ENCODE measurements at regions not wholly inside any gene's neighbourhood (a gene's known extent, or its start where the extent isn't known, plus 50 kb on each side); places are given as distances from the start of the nearest gene placed in this dataset.

DNA sequence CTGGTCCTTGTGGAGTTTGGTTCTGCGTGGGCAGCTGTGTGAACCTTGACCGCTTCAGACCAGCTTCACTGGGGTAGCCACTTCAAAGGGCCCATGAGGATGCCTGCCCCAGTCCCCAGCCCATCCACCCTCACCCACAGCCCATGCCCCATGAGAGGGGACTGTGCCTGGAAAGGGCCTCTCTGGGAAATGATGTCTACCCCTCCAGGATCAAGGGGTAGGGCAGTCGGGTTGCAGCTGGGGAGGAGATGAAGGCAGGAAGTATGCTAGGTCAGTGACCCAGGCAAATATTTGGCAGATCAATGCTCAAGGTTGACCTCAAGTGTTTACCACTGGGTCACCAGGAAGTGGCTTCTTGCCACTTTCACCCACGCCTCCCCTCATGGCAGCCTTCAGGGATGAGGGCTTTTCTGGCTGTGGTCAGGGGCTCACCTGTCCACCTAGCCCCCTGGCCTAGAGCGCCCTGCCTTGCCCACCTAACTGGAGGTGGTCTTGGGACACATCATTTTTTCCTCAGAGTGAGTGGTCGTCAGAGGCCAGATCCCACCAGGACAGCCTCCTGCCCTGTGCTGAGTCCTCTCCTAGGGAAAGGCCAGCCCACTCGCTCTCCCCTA lies 109.5 kb downstream of the SNX5 start:
- H3K9me3 ChIP-seq (ENCODE audit: control insufficient read depth in 2 of 2, low read length in 2 of 2), result no peaks in the 10 kb centered on the region
- no peaks in the 10 kb centered on the region for H3K36me3 ChIP-seq (ENCODE audit: control insufficient read depth in 2 of 2, insufficient read depth in 2 of 2, low read length in 2 of 2)
- peaks cover 29 to 69% of the 10 kb centered on the region in 2 donors for H3K4me1 ChIP-seq (ENCODE audit: control insufficient read depth in 2 of 2, insufficient read depth in 2 of 2, low read length in 2 of 2)
- H3K9ac ChIP-seq (ENCODE audit: low read depth in 1 of 2, low read length in 2 of 2), result peak overlapping the region; percentile 6 to 58
- peak overlapping the region in 1 of 2 donors; percentile 34 for H3K27ac ChIP-seq (ENCODE audit: low read depth in 2 of 2, low read length in 2 of 2)
- H3K4me3 ChIP-seq (ENCODE audit: low read length in 2 of 2), result peak overlapping the region in 1 of 2 donors; percentile 25
- H3K27me3 ChIP-seq (ENCODE audit: control insufficient read depth in 2 of 2, insufficient read depth in 2 of 2, low read length in 2 of 2), result no peaks in the 10 kb centered on the region

DNA sequence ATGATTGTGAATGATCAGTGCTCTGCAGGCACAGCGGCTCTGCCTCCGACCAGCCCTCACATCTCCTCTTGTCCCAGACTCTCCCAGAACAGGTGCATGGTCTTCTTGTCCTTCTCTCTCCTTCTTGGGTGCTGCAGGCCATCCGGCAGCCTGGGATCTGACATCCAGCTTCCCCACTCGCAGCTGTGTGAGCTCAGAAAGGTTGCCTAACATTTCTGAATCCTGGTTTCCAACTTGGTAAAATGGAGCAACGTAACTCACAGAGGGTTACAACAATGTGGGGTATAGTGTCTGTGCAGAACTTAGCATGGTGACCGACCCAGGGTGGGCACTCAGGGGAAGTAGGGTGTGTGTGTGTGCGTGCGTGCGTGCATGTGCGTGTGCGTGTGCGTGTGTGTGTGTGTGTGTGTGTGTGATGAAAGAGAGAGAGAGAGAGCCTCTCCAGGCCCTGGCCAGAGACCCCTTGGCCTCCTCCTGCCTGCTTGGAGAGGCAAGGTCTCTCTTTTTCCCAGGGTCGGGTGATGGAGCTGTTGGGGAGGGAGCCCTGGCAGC lies 110.1 kb downstream of the SNX5 start:
- Histone ChIP-seq H3K4me3 (ENCODE audit: low read length in 2 of 2) (no peak overlapping the region), H3K9me3 (ENCODE audit: control insufficient read depth in 2 of 2, low read length in 2 of 2) (no peaks in the 10 kb centered on the region), H3K27ac (ENCODE audit: low read depth in 2 of 2, low read length in 2 of 2) (no peak overlapping the region), H3K9ac (ENCODE audit: low read depth in 1 of 2, low read length in 2 of 2) (peak overlapping the region in 1 of 2 donors; percentile 58), H3K4me1 (ENCODE audit: control insufficient read depth in 2 of 2, insufficient read depth in 2 of 2, low read length in 2 of 2) (peaks cover 24 to 65% of the 10 kb centered on the region in 2 donors), H3K36me3 (ENCODE audit: control insufficient read depth in 2 of 2, insufficient read depth in 2 of 2, low read length in 2 of 2) (no peaks in the 10 kb centered on the region), H3K27me3 (ENCODE audit: control insufficient read depth in 2 of 2, insufficient read depth in 2 of 2, low read length in 2 of 2) (no peaks in the 10 kb centered on the region)

- Histone ChIP-seq H3K27ac (ENCODE audit: low read depth in 2 of 2, low read length in 2 of 2) (peak overlapping the region in 1 of 2 donors; percentile 79), H3K36me3 (ENCODE audit: control insufficient read depth in 2 of 2, insufficient read depth in 2 of 2, low read length in 2 of 2) (no peaks in the 10 kb centered on the region)
Measured at GRCh38 chr20:17857639-17858449, 110.8 kb downstream of the SNX5 start.

GRCh38 chr20:17856837-17857605 lies 111.6 kb downstream of the SNX5 start:
- Histone ChIP-seq H3K27me3 (ENCODE audit: control insufficient read depth in 2 of 2, insufficient read depth in 2 of 2, low read length in 2 of 2) (no peaks in the 10 kb centered on the region), H3K36me3 (ENCODE audit: control insufficient read depth in 2 of 2, insufficient read depth in 2 of 2, low read length in 2 of 2) (no peaks in the 10 kb centered on the region), H3K9me3 (ENCODE audit: control insufficient read depth in 2 of 2, low read length in 2 of 2) (no peaks in the 10 kb centered on the region), H3K9ac (ENCODE audit: low read depth in 1 of 2, low read length in 2 of 2) (peak overlapping the region in 1 of 2 donors; percentile 29), H3K27ac (ENCODE audit: low read depth in 2 of 2, low read length in 2 of 2) (peak overlapping the region; percentile 79 to 86), H3K4me3 (ENCODE audit: low read length in 2 of 2) (no peak overlapping the region), H3K4me1 (ENCODE audit: control insufficient read depth in 2 of 2, insufficient read depth in 2 of 2, low read length in 2 of 2) (peaks cover 18 to 55% of the 10 kb centered on the region in 2 donors)

More at GRCh38 chr20:17857639-17858449, 110.8 kb downstream of the SNX5 start:
- H3K27me3 ChIP-seq (ENCODE audit: control insufficient read depth in 2 of 2, insufficient read depth in 2 of 2, low read length in 2 of 2), result no peaks in the 10 kb centered on the region
- no peak overlapping the region for H3K4me3 ChIP-seq (ENCODE audit: low read length in 2 of 2)
- H3K9me3 ChIP-seq (ENCODE audit: control insufficient read depth in 2 of 2, low read length in 2 of 2), result no peaks in the 10 kb centered on the region
- H3K4me1 ChIP-seq (ENCODE audit: control insufficient read depth in 2 of 2, insufficient read depth in 2 of 2, low read length in 2 of 2), result peaks cover 18 to 58% of the 10 kb centered on the region in 2 donors
- H3K9ac ChIP-seq (ENCODE audit: low read depth in 1 of 2, low read length in 2 of 2), result no peak overlapping the region

- H3K27ac ChIP-seq (ENCODE audit: low read depth in 2 of 2, low read length in 2 of 2), result peak overlapping the region; percentile 79 to 86
Measured at GRCh38 chr20:17856024-17856564, 112.5 kb downstream of the SNX5 start.

GRCh38 chr20:17854307-17854903 lies 114.2 kb downstream of the SNX5 start:
- Histone ChIP-seq H3K9me3 (ENCODE audit: control insufficient read depth in 2 of 2, low read length in 2 of 2) (no peaks in the 10 kb centered on the region), H3K27ac (ENCODE audit: low read depth in 2 of 2, low read length in 2 of 2) (peak overlapping the region in 1 of 2 donors; percentile 40), H3K36me3 (ENCODE audit: control insufficient read depth in 2 of 2, insufficient read depth in 2 of 2, low read length in 2 of 2) (no peaks in the 10 kb centered on the region), H3K4me3 (ENCODE audit: low read length in 2 of 2) (no peak overlapping the region), H3K27me3 (ENCODE audit: control insufficient read depth in 2 of 2, insufficient read depth in 2 of 2, low read length in 2 of 2) (no peaks in the 10 kb centered on the region), H3K9ac (ENCODE audit: low read depth in 1 of 2, low read length in 2 of 2) (no peak overlapping the region), H3K4me1 (ENCODE audit: control insufficient read depth in 2 of 2, insufficient read depth in 2 of 2, low read length in 2 of 2) (peaks cover 16 to 34% of the 10 kb centered on the region in 2 donors)

More at GRCh38 chr20:17856024-17856564, 112.5 kb downstream of the SNX5 start:
- Histone ChIP-seq H3K27me3 (ENCODE audit: control insufficient read depth in 2 of 2, insufficient read depth in 2 of 2, low read length in 2 of 2) (no peaks in the 10 kb centered on the region), H3K4me1 (ENCODE audit: control insufficient read depth in 2 of 2, insufficient read depth in 2 of 2, low read length in 2 of 2) (peaks cover 18 to 51% of the 10 kb centered on the region in 2 donors), H3K4me3 (ENCODE audit: low read length in 2 of 2) (no peak overlapping the region), H3K9me3 (ENCODE audit: control insufficient read depth in 2 of 2, low read length in 2 of 2) (no peaks in the 10 kb centered on the region), H3K36me3 (ENCODE audit: control insufficient read depth in 2 of 2, insufficient read depth in 2 of 2, low read length in 2 of 2) (no peaks in the 10 kb centered on the region), H3K9ac (ENCODE audit: low read depth in 1 of 2, low read length in 2 of 2) (no peak overlapping the region)

DNA sequence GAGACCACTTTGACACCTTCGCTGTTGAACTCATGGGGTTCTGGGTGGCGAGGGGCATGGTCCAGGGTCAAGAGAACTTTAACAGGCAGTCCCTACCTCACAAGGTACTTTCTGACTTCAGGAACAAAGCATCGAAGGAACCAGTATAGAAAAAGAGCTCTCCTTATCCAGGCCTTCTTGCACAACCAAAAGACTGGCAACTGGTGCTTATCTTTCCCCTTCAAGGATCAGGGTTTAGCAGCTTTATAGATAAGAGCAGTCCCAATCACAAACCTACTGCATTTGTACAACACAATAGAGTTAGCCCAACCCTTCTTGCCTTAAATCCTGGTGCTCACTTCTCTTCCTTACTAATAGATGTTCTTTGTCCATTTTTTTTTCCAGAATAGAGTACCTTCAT lies 116.3 kb downstream of the SNX5 start:
- peaks cover 7 to 36% of the 10 kb centered on the region in 2 donors for H3K4me1 ChIP-seq (ENCODE audit: control insufficient read depth in 2 of 2, insufficient read depth in 2 of 2, low read length in 2 of 2)
- H3K9ac ChIP-seq (ENCODE audit: low read depth in 1 of 2, low read length in 2 of 2), result no peak overlapping the region

DNA sequence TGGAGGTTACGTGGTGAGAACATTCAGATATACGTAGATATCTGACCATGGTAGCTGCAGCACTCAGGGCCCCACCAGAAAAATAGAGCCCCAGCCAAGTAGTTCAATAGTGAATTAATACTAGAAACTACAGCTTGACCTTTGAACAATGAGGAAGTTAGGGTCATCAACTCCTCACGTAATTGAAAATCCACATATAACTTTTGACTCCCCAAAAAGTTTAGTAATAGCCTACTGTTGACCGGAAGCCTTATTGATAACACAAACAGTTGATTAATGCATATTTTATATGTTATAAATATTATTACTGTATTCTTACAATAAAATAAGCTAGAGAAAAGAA lies 117.9 kb downstream of the SNX5 start:
- H3K9me3 ChIP-seq (ENCODE audit: control insufficient read depth in 2 of 2, low read length in 2 of 2), result no peaks in the 10 kb centered on the region
- peaks cover 13 to 31% of the 10 kb centered on the region in 2 donors for H3K4me1 ChIP-seq (ENCODE audit: control insufficient read depth in 2 of 2, insufficient read depth in 2 of 2, low read length in 2 of 2)
- H3K4me3 ChIP-seq (ENCODE audit: low read length in 2 of 2), result no peak overlapping the region
- H3K27ac ChIP-seq (ENCODE audit: low read depth in 2 of 2, low read length in 2 of 2), result peak overlapping the region in 1 of 2 donors; percentile 74
- no peaks in the 10 kb centered on the region for H3K36me3 ChIP-seq (ENCODE audit: control insufficient read depth in 2 of 2, insufficient read depth in 2 of 2, low read length in 2 of 2)
- no peak overlapping the region for H3K9ac ChIP-seq (ENCODE audit: low read depth in 1 of 2, low read length in 2 of 2)
- no peaks in the 10 kb centered on the region for H3K27me3 ChIP-seq (ENCODE audit: control insufficient read depth in 2 of 2, insufficient read depth in 2 of 2, low read length in 2 of 2)

More for the DNA sequence above, 116.3 kb downstream of the SNX5 start:
- H3K9me3 ChIP-seq (ENCODE audit: control insufficient read depth in 2 of 2, low read length in 2 of 2), result no peaks in the 10 kb centered on the region
- H3K27ac ChIP-seq (ENCODE audit: low read depth in 2 of 2, low read length in 2 of 2), result no peak overlapping the region
- H3K27me3 ChIP-seq (ENCODE audit: control insufficient read depth in 2 of 2, insufficient read depth in 2 of 2, low read length in 2 of 2), result no peaks in the 10 kb centered on the region
- H3K36me3 ChIP-seq (ENCODE audit: control insufficient read depth in 2 of 2, insufficient read depth in 2 of 2, low read length in 2 of 2), result no peaks in the 10 kb centered on the region
- H3K4me3 ChIP-seq (ENCODE audit: low read length in 2 of 2), result no peak overlapping the region

DNA sequence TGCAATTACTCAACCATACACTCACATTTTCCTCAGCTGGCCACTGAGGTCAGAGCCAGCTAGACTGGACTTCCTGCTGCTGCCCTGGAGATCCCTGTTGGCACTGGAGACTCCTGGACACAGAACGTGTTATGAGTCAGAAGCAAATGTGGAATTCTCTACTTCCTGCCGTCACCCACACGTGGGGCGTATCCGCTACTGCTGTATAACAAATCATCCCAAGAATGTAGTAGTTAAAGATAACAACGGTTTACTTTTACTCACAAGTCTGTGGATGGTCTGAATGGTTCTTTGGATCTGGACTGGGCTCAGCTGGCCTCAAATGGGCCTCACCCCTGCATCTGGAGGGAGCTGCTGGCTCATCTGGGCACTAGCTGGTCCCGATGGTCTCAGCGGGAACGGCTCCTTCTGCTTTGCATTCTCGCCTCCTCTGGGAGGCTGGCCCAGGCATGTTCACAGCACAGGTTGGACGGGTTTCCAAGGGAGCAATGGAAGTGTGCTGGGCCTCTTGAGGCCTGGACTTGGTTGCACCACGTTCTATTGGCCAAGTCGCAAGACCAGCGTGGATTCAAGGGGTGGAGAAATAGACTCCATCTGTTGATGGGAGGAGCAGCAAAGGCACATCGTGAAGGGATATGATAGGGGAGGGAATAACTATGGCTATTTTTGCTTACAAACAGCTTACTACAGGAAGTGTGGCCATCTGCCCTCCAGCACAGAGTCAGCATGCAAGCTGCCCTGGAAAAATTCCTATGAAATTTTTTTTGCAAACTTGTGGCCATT lies 118.5 kb downstream of the SNX5 start:
- Histone ChIP-seq H3K27me3 (ENCODE audit: control insufficient read depth in 2 of 2, insufficient read depth in 2 of 2, low read length in 2 of 2) (no peaks in the 10 kb centered on the region), H3K9me3 (ENCODE audit: control insufficient read depth in 2 of 2, low read length in 2 of 2) (no peaks in the 10 kb centered on the region), H3K9ac (ENCODE audit: low read depth in 1 of 2, low read length in 2 of 2) (no peak overlapping the region), H3K27ac (ENCODE audit: low read depth in 2 of 2, low read length in 2 of 2) (peak overlapping the region; percentile 74), H3K4me3 (ENCODE audit: low read length in 2 of 2) (no peak overlapping the region), H3K4me1 (ENCODE audit: control insufficient read depth in 2 of 2, insufficient read depth in 2 of 2, low read length in 2 of 2) (peaks cover 13 to 27% of the 10 kb centered on the region in 2 donors), H3K36me3 (ENCODE audit: control insufficient read depth in 2 of 2, insufficient read depth in 2 of 2, low read length in 2 of 2) (no peaks in the 10 kb centered on the region)

Measured in mucosa of rectum (tissue), 2 donors.